Trophoblast cell (in vitro differentiated cells and primary cell): ENCODE measurements at regions not wholly inside any gene's neighbourhood (a gene's known extent, or its start where the extent isn't known, plus 50 kb on each side); places are given as distances from the start of the nearest gene placed in this dataset.

ENCODE experiments used
- DNase-seq, 2 donors: peaks; one replicate each; pipeline ENCODE4 v3.0.0-alpha.2; 2016
- H2AFZ ChIP-seq: 2 replicates; pipeline ENCODE4 v1.6.1; 2013; ENCODE audit warnings: low read length, moderate library complexity, mild to moderate bottlenecking; ENCODE audit not compliant: insufficient read depth, poor library complexity
- H2AK5ac ChIP-seq: 2 replicates; pipeline ENCODE4 v1.6.1; 2013; ENCODE audit warnings: mild to moderate bottlenecking, low read length
- H2BK120ac ChIP-seq: 2 replicates; pipeline ENCODE4 v1.6.1; 2013; ENCODE audit warnings: low read length, mild to moderate bottlenecking, moderate library complexity; ENCODE audit not compliant: insufficient read depth, poor library complexity
- H2BK12ac ChIP-seq: 2 replicates; pipeline ENCODE4 v1.6.1; 2013; ENCODE audit warnings: mild to moderate bottlenecking, low read length, moderate library complexity
- H2BK5ac ChIP-seq: 2 replicates; pipeline ENCODE4 v1.6.1; 2013; ENCODE audit warnings: low read length, low read depth, moderate library complexity, mild to moderate bottlenecking; ENCODE audit not compliant: poor library complexity
- H3K14ac ChIP-seq: 2 replicates; pipeline ENCODE4 v1.6.1; 2013; ENCODE audit warnings: mild to moderate bottlenecking, low read length
- H3K18ac ChIP-seq: 2 replicates; pipeline ENCODE4 v1.6.1; 2013; ENCODE audit warnings: mild to moderate bottlenecking, low read length
- H3K23ac ChIP-seq: 2 replicates; pipeline ENCODE4 v1.6.1; 2013; ENCODE audit warnings: low read length
- H3K27ac ChIP-seq: 2 replicates; pipeline ENCODE4 v1.5.1; 2013; ENCODE audit warnings: low read depth, mild to moderate bottlenecking, inconsistent platforms, low read length, moderate library complexity
- H3K27me3 ChIP-seq: 2 replicates; pipeline ENCODE4 v1.6.1; 2013; ENCODE audit warnings: inconsistent platforms, mild to moderate bottlenecking, low read length, moderate library complexity; ENCODE audit not compliant: insufficient read depth
- H3K36me3 ChIP-seq, 2 experiments: 1 replicate in 1 of 2; 2 replicates in 1 of 2; pipeline ENCODE4 v1.6.1; 2013; ENCODE audit warnings: low read length in 2 of 2, mild to moderate bottlenecking in 2 of 2, moderate library complexity in 1 of 2; ENCODE audit not compliant: insufficient read depth in 2 of 2, control insufficient read depth in 1 of 2
- H3K4ac ChIP-seq: 2 replicates; pipeline ENCODE4 v1.6.1; 2013; ENCODE audit warnings: low read depth, mild to moderate bottlenecking, low read length, moderate library complexity
- H3K4me1 ChIP-seq, 2 experiments: 1 replicate in 1 of 2; 2 replicates in 1 of 2; pipeline ENCODE4 v1.6.1; 2013; ENCODE audit warnings: low read length in 2 of 2, mild to moderate bottlenecking in 2 of 2, moderate library complexity in 1 of 2; ENCODE audit not compliant: insufficient read depth in 2 of 2, control insufficient read depth in 1 of 2
- H3K4me2 ChIP-seq: 2 replicates; pipeline ENCODE4 v1.6.1; 2013; ENCODE audit warnings: inconsistent platforms, mild to moderate bottlenecking, low read length, moderate library complexity
- H3K4me3 ChIP-seq: 2 replicates; pipeline ENCODE4 v1.5.1; 2013; ENCODE audit warnings: mild to moderate bottlenecking, low read depth, low read length, inconsistent platforms
- H3K79me1 ChIP-seq: one replicate; pipeline ENCODE4 v1.6.1; 2013; ENCODE audit warnings: low read length
- H3K79me2 ChIP-seq: 2 replicates; pipeline ENCODE4 v1.6.1; 2013; ENCODE audit warnings: low read length, mild to moderate bottlenecking; ENCODE audit not compliant: control insufficient read depth, insufficient read depth, poor library complexity
- H3K9ac ChIP-seq: 2 replicates; pipeline ENCODE4 v1.6.1; 2013; ENCODE audit warnings: mild to moderate bottlenecking, low read length
- H3K9me3 ChIP-seq: 2 replicates; pipeline ENCODE4 v1.6.1; 2013; ENCODE audit warnings: low read depth, mild to moderate bottlenecking, control low read depth, inconsistent platforms, low read length; ENCODE audit not compliant: insufficient read depth
- H4K12ac ChIP-seq: 2 replicates; pipeline ENCODE4 v1.6.1; 2013; ENCODE audit warnings: low read depth, mild to moderate bottlenecking, low read length, moderate library complexity
- H4K8ac ChIP-seq: 2 replicates; pipeline ENCODE4 v1.6.1; 2013; ENCODE audit warnings: low read depth, mild to moderate bottlenecking, low read length, moderate library complexity
- H4K91ac ChIP-seq: one replicate; pipeline ENCODE4 v1.6.1; 2013; ENCODE audit warnings: low read depth, mild to moderate bottlenecking, low read length, moderate library complexity
- WGBS: extraction: QIAGEN DNeasy Blood & Tissue Kit; methylation state at CpG from one replicate; pipeline ENCODE4 v1.1.7; 2013; ENCODE audit warnings: missing lambda C conversion rate; ENCODE audit not compliant: insufficient read length, insufficient coverage; ENCODE audit errors: extremely low coverage; 5-methylcytosine and 5-hydroxymethylcytosine counted together

- Histone ChIP-seq H2BK12ac (no peak overlapping the region), H3K79me2 (no peaks in the 10 kb centered on the region), H4K91ac (no peak overlapping the region), H3K4me2 (no peak overlapping the region), H3K9ac (no peak overlapping the region), H3K4me3 (no peak overlapping the region), H3K27ac (no peak overlapping the region), H3K36me3 (no peaks in the 10 kb centered on the region), H2BK5ac (no peak overlapping the region), H3K4ac (no peak overlapping the region), H3K79me1 (no peaks in the 10 kb centered on the region), H4K12ac (no peak overlapping the region), H2AFZ (no peak overlapping the region), H2AK5ac (no peak overlapping the region), H3K14ac (no peak overlapping the region), H3K27me3 (no peaks in the 10 kb centered on the region), H3K4me1 (peaks cover 0 to 4% of the 10 kb centered on the region in 2 experiments), H3K18ac (no peak overlapping the region), H4K8ac (no peak overlapping the region), H3K9me3 (peaks cover 2% of the 10 kb centered on the region), H2BK120ac (no peak overlapping the region), H3K23ac (no peak overlapping the region)
- WGBS, result no CpG with 5 or more reads among the region's 26 CpGs
- DNase-seq, result no peak
These were observed 135.0 kb upstream of the PRR20G start for GRCh38 chr3:127422663-127423375.

GRCh38 chr3:127421943-127422662 lies 134.3 kb upstream of the PRR20G start:
- no peaks in the 10 kb centered on the region for H3K79me2 ChIP-seq
- H4K91ac ChIP-seq, result no peak overlapping the region
- no peak overlapping the region for H2BK5ac ChIP-seq
- no peak overlapping the region for H4K8ac ChIP-seq
- H3K4me2 ChIP-seq, result no peak overlapping the region
- H3K4me3 ChIP-seq, result no peak overlapping the region
- H3K18ac ChIP-seq, result no peak overlapping the region
- H3K23ac ChIP-seq, result no peak overlapping the region
- H3K4me1 ChIP-seq, result peaks cover 0 to 4% of the 10 kb centered on the region in 2 experiments
- H2BK12ac ChIP-seq, result no peak overlapping the region
- no peak overlapping the region for H2BK120ac ChIP-seq
- H3K36me3 ChIP-seq, result no peaks in the 10 kb centered on the region
- H3K27me3 ChIP-seq, result no peaks in the 10 kb centered on the region
- no peaks in the 10 kb centered on the region for H3K79me1 ChIP-seq
- no peak overlapping the region for H3K14ac ChIP-seq
- no peak overlapping the region for H3K27ac ChIP-seq
- no peak overlapping the region for H2AK5ac ChIP-seq
- no CpG with 5 or more reads among the region's 10 CpGs for WGBS
- H3K9ac ChIP-seq, result no peak overlapping the region
- H3K4ac ChIP-seq, result no peak overlapping the region
- H3K9me3 ChIP-seq, result peaks cover under 1% of the 10 kb centered on the region
- DNase-seq, result no peak
- no peak overlapping the region for H4K12ac ChIP-seq
- no peak overlapping the region for H2AFZ ChIP-seq

DNA sequence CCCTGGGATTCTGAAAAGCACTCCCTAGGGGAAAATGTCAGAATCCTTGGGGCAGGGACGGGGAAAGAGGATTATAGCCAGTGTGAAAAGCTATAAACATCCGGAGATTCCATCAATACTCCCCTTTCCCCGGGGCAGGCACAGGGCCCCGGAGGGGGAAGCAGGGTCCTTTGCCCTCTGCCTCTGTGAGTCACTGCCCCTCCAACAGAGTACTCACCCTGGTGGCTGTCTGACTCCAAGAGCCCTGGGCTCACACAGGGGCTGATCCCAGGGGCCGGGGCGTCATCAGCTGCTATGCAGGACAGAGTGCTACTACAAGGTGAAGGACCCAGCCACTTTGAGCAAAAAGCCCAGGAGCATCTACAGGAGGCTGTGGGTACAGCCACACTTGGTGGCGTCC lies 133.0 kb upstream of the PRR20G start:
- Histone ChIP-seq H3K27me3 (no peaks in the 10 kb centered on the region), H2AK5ac (no peak overlapping the region), H3K27ac (no peak overlapping the region), H2BK5ac (no peak overlapping the region), H3K79me1 (no peaks in the 10 kb centered on the region), H3K4ac (no peak overlapping the region), H3K18ac (no peak overlapping the region), H3K36me3 (no peaks in the 10 kb centered on the region), H4K8ac (no peak overlapping the region), H2AFZ (no peak overlapping the region), H4K12ac (no peak overlapping the region), H2BK12ac (no peak overlapping the region), H3K23ac (no peak overlapping the region), H3K4me2 (no peak overlapping the region), H4K91ac (no peak overlapping the region), H3K14ac (no peak overlapping the region), H3K4me3 (no peak overlapping the region), H3K79me2 (no peaks in the 10 kb centered on the region), H3K9me3 (no peaks in the 10 kb centered on the region), H3K4me1 (peaks cover 0 to 4% of the 10 kb centered on the region in 2 experiments), H3K9ac (no peak overlapping the region), H2BK120ac (no peak overlapping the region)
- WGBS, result no CpG with 5 or more reads among the region's 7 CpGs
- DNase-seq, result no peak

DNA sequence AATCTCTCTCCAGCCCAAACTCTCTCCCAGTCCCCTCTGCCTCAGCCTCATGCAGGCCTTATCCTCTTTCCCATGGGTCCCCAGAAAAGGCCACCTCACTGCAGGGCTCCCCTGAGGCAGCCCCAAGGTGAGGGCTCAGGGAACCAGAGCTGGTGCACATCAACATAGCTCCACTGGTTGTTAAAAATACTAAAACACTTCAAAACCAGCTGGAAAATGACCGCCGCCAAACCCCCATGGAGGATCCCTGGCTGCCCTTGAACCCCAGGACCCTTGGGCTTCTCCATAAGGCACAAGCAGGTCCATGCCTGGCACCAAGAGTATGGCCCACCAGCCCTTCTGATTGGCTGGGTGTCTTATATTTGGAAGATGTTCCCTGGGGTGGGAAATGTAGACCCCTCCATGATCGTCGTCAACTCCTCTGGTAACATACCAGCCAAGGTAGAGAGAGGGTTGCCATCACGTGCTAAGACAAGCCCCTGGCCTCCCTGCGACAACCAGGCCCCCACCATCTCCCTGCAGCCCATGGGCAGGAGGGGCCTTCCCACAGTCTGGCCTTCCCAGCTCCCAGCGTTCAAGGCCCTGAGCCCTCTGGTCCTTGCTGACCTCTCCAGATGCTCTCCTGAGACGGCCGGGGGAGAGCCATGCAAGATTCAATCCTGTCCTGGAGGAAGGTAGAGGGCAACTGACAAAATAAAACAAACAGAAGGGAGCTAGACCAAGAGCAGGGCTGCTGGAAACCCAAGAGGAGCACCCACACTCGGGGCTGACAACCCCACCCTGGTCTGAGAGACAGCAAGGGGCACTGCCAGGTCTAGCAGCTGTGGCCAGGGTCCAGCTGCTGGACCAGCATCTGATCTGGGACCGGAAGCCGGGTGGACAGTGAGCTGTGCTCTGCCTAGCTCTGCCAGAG lies 132.1 kb upstream of the PRR20G start:
- H2BK5ac ChIP-seq, result no peak overlapping the region
- H2AFZ ChIP-seq, result no peak overlapping the region

More for the DNA sequence above, 132.1 kb upstream of the PRR20G start:
- H3K79me1 ChIP-seq, result no peaks in the 10 kb centered on the region
- H4K12ac ChIP-seq, result no peak overlapping the region
- H3K4me2 ChIP-seq, result no peak overlapping the region
- H3K23ac ChIP-seq, result no peak overlapping the region
- no peaks in the 10 kb centered on the region for H3K27me3 ChIP-seq
- H3K4ac ChIP-seq, result no peak overlapping the region
- H3K18ac ChIP-seq, result no peak overlapping the region
- no peak overlapping the region for H4K91ac ChIP-seq
- no peak overlapping the region for H4K8ac ChIP-seq
- WGBS, result no CpG with 5 or more reads among the region's 12 CpGs
- no peak overlapping the region for H3K4me3 ChIP-seq
- H3K79me2 ChIP-seq, result no peaks in the 10 kb centered on the region
- no peak overlapping the region for H2BK12ac ChIP-seq
- no peak for DNase-seq
- peaks cover 0 to 1% of the 10 kb centered on the region in 2 experiments for H3K4me1 ChIP-seq
- no peak overlapping the region for H2BK120ac ChIP-seq
- no peak overlapping the region for H3K9ac ChIP-seq
- no peaks in the 10 kb centered on the region for H3K9me3 ChIP-seq
- H3K36me3 ChIP-seq, result no peaks in the 10 kb centered on the region
- no peak overlapping the region for H2AK5ac ChIP-seq
- no peak overlapping the region for H3K14ac ChIP-seq
- no peak overlapping the region for H3K27ac ChIP-seq
